ENCODE measurements at regions not wholly inside any gene's neighbourhood (a gene's known extent, or its start where the extent isn't known, plus 50 kb on each side); places are given as distances from the start of the nearest gene placed in this dataset.

- no peak for TF ChIP-seq ZNF503 (CRISPR knock-in tag; IDR thresholded peaks at IDR 0.05)
- TF ChIP-seq PAXIP1 (CRISPR knock-in tag; conservative IDR thresholded peaks at IDR 0.05) = no peak
- no peak for TF ChIP-seq ZNF10 (CRISPR knock-in tag; IDR thresholded peaks at IDR 0.05; ENCODE audit: borderline replicate concordance, low read depth)
- TF ChIP-seq FOXJ3 (CRISPR knock-in tag; IDR thresholded peaks at IDR 0.05; ENCODE audit: borderline replicate concordance) = no peak
- TF ChIP-seq FOXP4 (CRISPR knock-in tag; IDR thresholded peaks at IDR 0.05) = no peak
- TF ChIP-seq NFRKB (IDR thresholded peaks at IDR 0.05) = no peak
- no peak for TF ChIP-seq USF2 (IDR thresholded peaks at IDR 0.05; ENCODE audit: low read depth, low read length)
- no peak for TF ChIP-seq USF2 (CRISPR knock-in tag; IDR thresholded peaks at IDR 0.05; ENCODE audit: borderline replicate concordance)
- TF ChIP-seq ATF4 (CRISPR knock-in tag; IDR thresholded peaks at IDR 0.05) = no peak
- TF ChIP-seq DRAP1 (CRISPR knock-in tag; IDR thresholded peaks at IDR 0.05) = no peak
- TF ChIP-seq PITX1 (CRISPR knock-in tag; IDR thresholded peaks at IDR 0.05) = no peak
These were observed 251.3 kb downstream of the CDCA7 start (continued) for GRCh38 chr2:173605994-173606393.

Measured in HepG2 (cell line).